ENCODE measurements at regions not wholly inside any gene's neighbourhood (a gene's known extent, or its start where the extent isn't known, plus 50 kb on each side); places are given as distances from the start of the nearest gene placed in this dataset.
A peak's percentile ranks its signal among the peaks of the same experiment; 100 is the strongest.

DNA sequence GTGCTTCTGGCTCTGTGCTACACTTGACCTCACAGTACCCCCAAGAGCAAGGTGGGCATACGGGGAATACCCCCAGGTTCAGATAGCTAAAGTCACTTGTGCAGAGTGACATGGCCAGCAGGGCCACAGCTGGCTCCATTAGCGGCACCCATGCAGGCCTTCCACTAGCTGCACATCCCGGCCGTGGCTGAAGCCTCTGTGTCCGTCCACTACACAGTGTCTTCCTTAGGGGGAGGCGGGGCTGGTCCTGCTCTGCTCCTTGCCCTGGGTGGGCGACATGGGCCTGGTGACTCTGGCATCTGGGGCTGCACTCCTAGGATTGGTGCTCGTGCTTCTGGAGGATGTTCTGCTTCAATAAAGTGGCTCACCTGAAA lies 169.1 kb upstream of the IQSEC1 start:
- Histone ChIP-seq H3K56ac (ENCODE audit: extremely low read depth, insufficient read depth, low read length) (no peak overlapping the region), H3K9me1 (ENCODE audit: insufficient read depth, low read length) (no peaks in the 10 kb centered on the region), H3K27ac (ENCODE audit: insufficient read depth, low read length) (no peak overlapping the region), H2AK5ac (ENCODE audit: low read depth, low read length) (no peak overlapping the region), H3K23ac (ENCODE audit: low read depth, low read length) (no peak overlapping the region), H3K9ac (ENCODE audit: low read depth, low read length) (no peak overlapping the region), H4K8ac (ENCODE audit: low read depth in 2 of 2, low read length in 2 of 2) (no peak overlapping the region), H3K4me1 (ENCODE audit: control insufficient read depth, insufficient read depth, low read length) (no peaks in the 10 kb centered on the region), H3K4ac (ENCODE audit: low read depth, low read length) (no peak overlapping the region), H2BK5ac (ENCODE audit: low read depth, low read length, poor library complexity, severe bottlenecking) (no peak overlapping the region), H3K14ac (replicated peaks; ENCODE audit: low read depth, low read length) (no peak overlapping the region), H4K5ac (ENCODE audit: low read depth, low read length) (no peak overlapping the region), H4K91ac (ENCODE audit: insufficient read depth, low read depth, low read length) (no peak overlapping the region), H2AK9ac (replicated peaks; ENCODE audit: low read depth, low read length, poor library complexity) (peak overlapping the region; percentile 55), H3K36me3 (ENCODE audit: control insufficient read depth, insufficient read depth, low read length) (no peaks in the 10 kb centered on the region), H3K9me3 (ENCODE audit: control insufficient read depth, insufficient read depth, low read length) (no peaks in the 10 kb centered on the region), H2BK20ac (ENCODE audit: low read depth, low read length) (no peak overlapping the region), H2BK15ac (ENCODE audit: low read depth, low read length) (no peak overlapping the region), H3K4me3 (ENCODE audit: insufficient read depth, low read depth, low read length) (no peak overlapping the region), H3K79me1 (ENCODE audit: low read depth in 1 of 2, low read length in 2 of 2) (no peaks in the 10 kb centered on the region), H2AFZ (replicated peaks; ENCODE audit: low read length, poor library complexity) (peak overlapping the region; percentile 14), H3K4me2 (ENCODE audit: low read depth, low read length) (no peak overlapping the region), H3K27me3 (ENCODE audit: control insufficient read depth, insufficient read depth, low read length) (peaks cover 6% of the 10 kb centered on the region; the same call in 1 of the 2 replicates), H2BK120ac (ENCODE audit: low read depth, low read length) (no peak overlapping the region), H4K20me1 (ENCODE audit: insufficient read depth, low read length) (no peaks in the 10 kb centered on the region), H3K18ac (ENCODE audit: low read depth, low read length) (no peak overlapping the region)
- 80% methylated on average over 1 of the region's 8 CpGs; no CpG with 5 or more reads in 1 of the 2 experiments for WGBS, 2 experiments (ENCODE audit: extremely low coverage in 2 of 2, insufficient read length in 1 of 2)
- in situ Hi-C loops (cut with MboI; ENCODE audit: low sequenced_read_pairs), result no loop called here
- ChIA-PET POLR2A (ENCODE audit: unreplicated experiment) (no interaction called here), CTCF (no interaction called here)
- BruUV-seq (replicated peaks), result no TSS peak
- dilution Hi-C loops (cut with HindIII; ENCODE audit: low sequenced_read_pairs, unreplicated experiment), result no loop called here
- DNase-seq (no peak), ATAC-seq (ENCODE audit: low read depth) (no peak)
- TF ChIP-seq, protein P1, sequence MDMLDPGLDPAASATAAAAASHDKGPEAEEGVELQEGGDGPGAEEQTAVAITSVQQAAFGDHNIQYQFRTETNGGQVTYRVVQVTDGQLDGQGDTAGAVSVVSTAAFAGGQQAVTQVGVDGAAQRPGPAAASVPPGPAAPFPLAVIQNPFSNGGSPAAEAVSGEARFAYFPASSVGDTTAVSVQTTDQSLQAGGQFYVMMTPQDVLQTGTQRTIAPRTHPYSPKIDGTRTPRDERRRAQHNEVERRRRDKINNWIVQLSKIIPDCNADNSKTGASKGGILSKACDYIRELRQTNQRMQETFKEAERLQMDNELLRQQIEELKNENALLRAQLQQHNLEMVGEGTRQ (IDR thresholded peaks at IDR 0.05; ENCODE audit: low read depth, low read length), result no peak
- TF ChIP-seq, protein P2, sequence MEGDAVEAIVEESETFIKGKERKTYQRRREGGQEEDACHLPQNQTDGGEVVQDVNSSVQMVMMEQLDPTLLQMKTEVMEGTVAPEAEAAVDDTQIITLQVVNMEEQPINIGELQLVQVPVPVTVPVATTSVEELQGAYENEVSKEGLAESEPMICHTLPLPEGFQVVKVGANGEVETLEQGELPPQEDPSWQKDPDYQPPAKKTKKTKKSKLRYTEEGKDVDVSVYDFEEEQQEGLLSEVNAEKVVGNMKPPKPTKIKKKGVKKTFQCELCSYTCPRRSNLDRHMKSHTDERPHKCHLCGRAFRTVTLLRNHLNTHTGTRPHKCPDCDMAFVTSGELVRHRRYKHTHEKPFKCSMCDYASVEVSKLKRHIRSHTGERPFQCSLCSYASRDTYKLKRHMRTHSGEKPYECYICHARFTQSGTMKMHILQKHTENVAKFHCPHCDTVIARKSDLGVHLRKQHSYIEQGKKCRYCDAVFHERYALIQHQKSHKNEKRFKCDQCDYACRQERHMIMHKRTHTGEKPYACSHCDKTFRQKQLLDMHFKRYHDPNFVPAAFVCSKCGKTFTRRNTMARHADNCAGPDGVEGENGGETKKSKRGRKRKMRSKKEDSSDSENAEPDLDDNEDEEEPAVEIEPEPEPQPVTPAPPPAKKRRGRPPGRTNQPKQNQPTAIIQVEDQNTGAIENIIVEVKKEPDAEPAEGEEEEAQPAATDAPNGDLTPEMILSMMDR (conservative IDR thresholded peaks at IDR 0.05; ENCODE audit: low read depth, low read length), result no peak
- TF ChIP-seq FOS (IDR thresholded peaks at IDR 0.05; ENCODE audit: low read depth, low read length) (no peak), ELK1 (IDR thresholded peaks at IDR 0.05; ENCODE audit: borderline replicate concordance, low read depth, low read length) (no peak), RCOR1 (IDR thresholded peaks at IDR 0.05; ENCODE audit: insufficient replicate concordance, low read length) (no peak)
- intact Hi-C loops (cut with micrococcal nuclease), result no loop called here
